Dermis microvascular lymphatic vessel endothelial cell (primary cell): ENCODE measurements at regions not wholly inside any gene's neighbourhood (a gene's known extent, or its start where the extent isn't known, plus 50 kb on each side); places are given as distances from the start of the nearest gene placed in this dataset.

Source experiments
- DNase-seq, 2 donors: peaks; one replicate each; pipeline versions ENCODE4 v3.0.0 to v3.0.0-alpha.2; 2010; ENCODE audit warnings: low read depth in 2 of 2

DNA sequence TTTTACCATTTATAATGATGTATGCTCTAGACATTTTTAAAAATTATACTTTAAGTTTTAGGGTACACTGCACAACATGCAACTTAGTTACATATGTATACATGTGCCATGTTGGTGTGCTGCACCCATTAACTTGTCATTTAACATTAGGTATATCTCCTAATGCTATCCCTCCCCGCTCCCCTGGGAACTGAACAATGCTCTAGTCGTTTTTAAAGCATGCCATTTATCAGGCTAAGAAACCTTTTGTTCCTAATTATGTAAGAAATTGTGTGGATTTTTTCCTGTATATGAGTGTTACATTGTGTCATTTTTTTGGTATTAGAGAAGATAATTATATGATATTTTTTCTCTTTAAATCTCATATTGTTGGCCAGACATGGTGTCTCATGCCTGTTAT, 72.8 kb upstream of the SGCD start:
- no peak for DNase-seq

- DNase-seq, result no peak
Measured at GRCh38 chr5:156256642-156257041, 70.3 kb upstream of the SGCD start.

GRCh38 chr5:156258934-156259333, 68.0 kb upstream of the SGCD start:
- DNase-seq, result no peak

DNA sequence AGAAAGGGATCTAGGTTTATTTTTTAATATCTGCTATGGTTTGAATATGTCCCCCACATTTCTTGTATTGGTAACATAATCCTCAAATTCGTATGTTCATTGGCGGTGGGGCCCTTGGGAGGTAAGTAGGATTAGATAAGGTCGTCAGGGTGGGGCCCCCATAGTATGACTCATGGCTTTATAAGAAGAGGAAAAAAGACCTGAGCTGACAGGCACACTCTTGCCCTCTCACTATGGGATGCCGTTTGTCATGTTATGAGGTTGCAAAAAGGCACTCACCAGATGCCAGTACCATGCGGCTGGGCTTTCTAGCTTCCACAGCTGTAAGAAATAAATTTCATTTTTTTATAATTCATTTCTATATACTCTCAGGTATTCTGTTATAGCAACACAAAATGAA, 67.3 kb upstream of the SGCD start:
- DNase-seq, result no peak

DNA sequence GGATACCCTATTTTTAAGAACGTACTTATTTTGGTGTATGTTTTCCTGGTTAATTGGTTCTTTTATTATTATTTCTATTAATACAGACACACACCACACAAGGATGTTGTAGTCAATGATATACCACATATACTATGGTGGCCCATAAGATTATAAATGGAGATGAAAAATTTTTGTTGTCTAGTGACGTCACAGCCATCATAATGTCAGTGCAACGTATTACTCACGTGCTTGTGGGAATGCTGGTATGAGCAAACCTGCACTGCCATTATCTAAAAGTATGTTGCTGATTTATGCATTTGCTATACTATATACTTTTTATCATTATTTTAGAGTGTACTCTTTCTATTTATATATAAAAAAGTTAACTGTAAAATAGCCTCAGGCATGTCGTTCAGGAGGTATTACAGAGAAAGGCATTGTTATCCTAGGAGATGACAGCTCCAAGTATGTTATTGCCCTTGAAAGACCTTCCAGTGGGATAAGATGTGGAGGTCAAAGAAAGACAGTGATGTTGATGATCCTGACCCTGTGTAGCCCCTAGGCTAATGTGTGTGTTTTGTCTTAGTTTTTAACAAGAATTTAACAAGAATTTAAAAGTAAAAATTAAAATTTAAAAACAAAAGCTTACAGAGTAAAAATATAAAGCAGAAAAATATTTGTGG, 65.6 kb upstream of the SGCD start:
- DNase-seq, result no peak

DNA sequence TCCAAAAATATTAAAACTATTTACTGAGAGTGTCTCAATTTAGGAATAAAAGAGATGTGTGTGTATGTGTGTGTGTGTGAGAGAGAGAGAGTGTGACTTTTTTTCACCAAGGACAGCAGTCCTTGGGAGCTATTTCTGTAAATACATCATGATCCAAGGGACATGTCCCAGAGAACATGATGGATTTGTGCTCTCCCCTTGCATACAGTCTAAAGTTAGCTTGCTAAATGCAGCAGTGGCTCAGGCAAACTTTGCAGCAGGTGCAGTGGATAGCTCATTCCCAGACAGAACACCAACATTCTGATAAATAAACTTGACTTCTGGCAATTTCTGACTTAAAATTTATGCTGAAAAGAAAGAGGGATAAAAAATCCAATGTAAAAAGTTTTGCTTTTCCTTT, 55.4 kb upstream of the SGCD start:
- no peak for DNase-seq

- no peak for DNase-seq
Measured at GRCh38 chr5:156272139-156272538, 54.8 kb upstream of the SGCD start.

GRCh38 chr5:156273325-156273724, 53.6 kb upstream of the SGCD start:
- no peak for DNase-seq

DNA sequence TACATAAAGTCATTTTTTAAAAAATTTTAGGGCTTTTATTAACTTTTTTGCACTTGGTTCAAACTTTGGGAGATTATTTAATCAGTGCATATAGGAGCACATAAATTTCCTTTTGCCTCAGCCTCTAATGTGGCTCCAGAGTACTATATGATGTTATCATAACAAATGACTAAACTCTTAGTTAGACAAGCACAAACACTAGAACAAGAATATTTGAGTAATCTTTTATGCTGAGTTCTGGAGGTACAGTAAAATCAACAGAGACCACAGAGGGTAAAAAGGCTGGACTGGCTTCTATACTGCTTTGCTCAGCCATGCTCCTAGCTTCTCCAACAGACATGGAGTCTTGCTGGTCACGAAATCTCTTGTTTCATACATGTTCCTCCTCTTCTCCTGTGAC, 52.5 kb upstream of the SGCD start:
- no peak for DNase-seq
